ENCODE measurements at regions not wholly inside any gene's neighbourhood (a gene's known extent, or its start where the extent isn't known, plus 50 kb on each side); places are given as distances from the start of the nearest gene placed in this dataset.

DNA sequence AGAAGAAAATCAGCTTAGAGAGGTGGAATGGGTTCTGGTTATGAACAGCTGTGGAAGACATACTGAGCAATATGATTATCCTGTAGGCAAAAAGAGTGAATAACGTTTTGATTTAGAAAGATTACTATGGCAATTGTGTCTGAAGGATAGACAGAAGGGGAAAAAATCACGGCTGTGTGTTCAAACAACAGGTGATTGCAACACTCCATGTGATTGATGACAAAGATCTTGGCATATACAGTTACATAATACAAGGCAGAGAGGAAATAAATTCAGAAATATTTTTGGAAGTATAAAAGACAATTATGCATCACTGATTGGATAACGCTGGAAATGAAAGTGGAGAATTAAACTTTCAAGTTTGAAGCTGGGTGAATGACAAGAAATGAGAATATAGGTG lies 58.5 kb upstream of the KCNJ3 start:
- Mint-ChIP-seq H3K4me1 (no peaks in the 10 kb centered on the region), H3K4me3 (no peak overlapping the region)
- TF ChIP-seq CTCF (conservative IDR thresholded peaks at IDR 0.05) = no peak

More for the DNA sequence above, 58.5 kb upstream of the KCNJ3 start:
- H3K9me3 Mint-ChIP-seq = no peaks in the 10 kb centered on the region
- no peak for DNase-seq (ENCODE audit: low read depth, low spot score)
- H3K27ac Mint-ChIP-seq (ENCODE audit: unreplicated experiment) = no peak overlapping the region
- H3K27me3 Mint-ChIP-seq (ENCODE audit: low read depth) = no peaks in the 10 kb centered on the region
- H3K36me3 Mint-ChIP-seq (ENCODE audit: low read depth) = no peaks in the 10 kb centered on the region
